Testis (tissue), 2 donors: ENCODE measurements at regions not wholly inside any gene's neighbourhood (a gene's known extent, or its start where the extent isn't known, plus 50 kb on each side); places are given as distances from the start of the nearest gene placed in this dataset.
"Not testable (repeated sequence)": the region's sequence is repeated elsewhere in the genome, so short reads cannot be mapped to it uniquely, and the experiment has no call there.

ENCODE experiments used
- POLR2A ChIP-seq: fragments of 450-650 bp; IDR thresholded peaks from one replicate; pipeline ENCODE4 v1.6.1; 2017; ENCODE audit warnings: antibody characterized with exemption, mild to moderate bottlenecking, moderate library complexity
- TF ChIP-seq, protein P1 (sequence below), 3 experiments: fragments of 450-650 bp in 2 of 3; fragments of 200-600 bp in 1 of 3; sonication (generic) in 1 of 3; IDR thresholded peaks; one replicate each; pipeline ENCODE4 v1.5.1; 2016 to 2019; ENCODE audit warnings: antibody characterized with exemption in 3 of 3, mild to moderate bottlenecking in 2 of 3, moderate library complexity in 1 of 3

DNA sequence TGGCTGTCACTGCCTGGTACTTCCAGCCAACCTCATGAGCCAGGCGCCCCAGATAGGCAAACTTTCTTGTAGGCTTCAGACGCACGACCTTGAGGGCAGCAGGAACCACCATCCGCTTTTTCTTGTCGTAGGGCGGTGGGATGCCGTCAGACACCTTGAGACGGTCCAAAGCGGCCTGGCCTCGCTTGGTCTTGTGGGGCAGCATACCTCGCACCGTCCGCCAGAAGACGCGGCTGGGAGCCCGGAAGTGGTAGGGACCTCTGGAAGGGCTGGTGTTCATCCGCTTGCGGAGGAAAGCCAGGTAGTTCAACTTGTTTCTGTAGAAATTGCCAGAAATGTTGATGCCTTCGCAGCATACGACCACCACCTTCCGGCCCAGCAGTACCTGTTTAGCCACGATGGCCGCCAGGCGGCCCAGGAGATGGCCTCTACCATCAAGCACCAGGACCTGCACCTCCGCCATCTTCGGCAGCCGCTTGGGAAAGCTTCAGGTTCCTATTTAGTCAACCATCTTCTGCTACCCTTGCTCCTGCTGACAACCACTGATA, 1412.3 kb downstream of the OLFM4 start:
- TF ChIP-seq, protein P1, sequence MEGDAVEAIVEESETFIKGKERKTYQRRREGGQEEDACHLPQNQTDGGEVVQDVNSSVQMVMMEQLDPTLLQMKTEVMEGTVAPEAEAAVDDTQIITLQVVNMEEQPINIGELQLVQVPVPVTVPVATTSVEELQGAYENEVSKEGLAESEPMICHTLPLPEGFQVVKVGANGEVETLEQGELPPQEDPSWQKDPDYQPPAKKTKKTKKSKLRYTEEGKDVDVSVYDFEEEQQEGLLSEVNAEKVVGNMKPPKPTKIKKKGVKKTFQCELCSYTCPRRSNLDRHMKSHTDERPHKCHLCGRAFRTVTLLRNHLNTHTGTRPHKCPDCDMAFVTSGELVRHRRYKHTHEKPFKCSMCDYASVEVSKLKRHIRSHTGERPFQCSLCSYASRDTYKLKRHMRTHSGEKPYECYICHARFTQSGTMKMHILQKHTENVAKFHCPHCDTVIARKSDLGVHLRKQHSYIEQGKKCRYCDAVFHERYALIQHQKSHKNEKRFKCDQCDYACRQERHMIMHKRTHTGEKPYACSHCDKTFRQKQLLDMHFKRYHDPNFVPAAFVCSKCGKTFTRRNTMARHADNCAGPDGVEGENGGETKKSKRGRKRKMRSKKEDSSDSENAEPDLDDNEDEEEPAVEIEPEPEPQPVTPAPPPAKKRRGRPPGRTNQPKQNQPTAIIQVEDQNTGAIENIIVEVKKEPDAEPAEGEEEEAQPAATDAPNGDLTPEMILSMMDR (IDR thresholded peaks at IDR 0.05), result not testable (repeated sequence)
- TF ChIP-seq POLR2A, result not testable (repeated sequence)
